GM18517 (cell line): ENCODE measurements at regions not wholly inside any gene's neighbourhood (a gene's known extent, or its start where the extent isn't known, plus 50 kb on each side); places are given as distances from the start of the nearest gene placed in this dataset.

Source experiments
- ATAC-seq: cut with Tn5 transposase; IDR thresholded peaks from one replicate; pipeline ENCODE4 v1.9.1; 2021; ENCODE audit warnings: mild to moderate bottlenecking, moderate library complexity; ENCODE audit not compliant: unreplicated experiment

DNA sequence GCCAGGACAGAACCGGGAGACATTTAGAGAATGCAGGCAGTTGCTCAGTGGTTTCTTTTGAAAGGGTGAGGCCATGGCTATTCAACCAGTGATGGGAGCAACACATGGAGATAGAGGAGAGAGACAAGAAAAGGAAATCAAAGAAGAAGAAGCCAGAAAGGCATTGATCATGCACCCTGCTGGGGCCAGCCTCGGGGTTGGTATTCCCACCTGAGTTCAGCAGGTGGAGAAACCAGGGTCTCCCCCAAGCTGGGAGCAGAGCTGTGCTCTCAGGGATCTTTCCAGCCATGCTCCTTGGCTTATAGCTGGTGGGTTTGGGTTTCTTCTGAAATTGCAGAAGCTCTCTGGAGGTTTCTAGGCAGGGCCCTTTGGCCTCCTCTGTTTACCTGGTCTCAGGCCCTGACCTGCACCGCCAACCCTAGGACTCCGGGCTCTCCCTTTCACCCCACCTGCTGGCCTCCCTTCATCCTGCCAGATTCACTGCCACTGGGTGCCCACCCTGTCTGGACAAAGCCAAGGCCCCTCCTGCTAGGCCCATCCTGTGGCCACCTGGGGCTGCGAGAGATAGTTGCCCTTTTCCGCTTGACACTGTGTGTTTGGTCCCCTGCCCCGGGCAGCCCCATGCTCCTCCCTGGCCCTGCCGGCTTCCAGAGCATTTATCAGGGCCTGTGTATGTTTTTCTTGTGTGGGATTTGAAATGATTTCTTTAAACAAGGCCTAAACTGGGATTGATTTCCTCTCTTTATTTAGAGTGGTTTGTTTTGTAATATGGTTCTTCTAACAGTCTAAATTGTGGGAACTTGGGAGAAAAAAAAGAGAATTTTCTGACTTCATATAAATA is 126.7 kb downstream of the DDX1 start:
- no peak for ATAC-seq

- ATAC-seq, result no peak
Observed at GRCh38 chr2:15718944-15719323, 127.3 kb downstream of the DDX1 start.

DNA sequence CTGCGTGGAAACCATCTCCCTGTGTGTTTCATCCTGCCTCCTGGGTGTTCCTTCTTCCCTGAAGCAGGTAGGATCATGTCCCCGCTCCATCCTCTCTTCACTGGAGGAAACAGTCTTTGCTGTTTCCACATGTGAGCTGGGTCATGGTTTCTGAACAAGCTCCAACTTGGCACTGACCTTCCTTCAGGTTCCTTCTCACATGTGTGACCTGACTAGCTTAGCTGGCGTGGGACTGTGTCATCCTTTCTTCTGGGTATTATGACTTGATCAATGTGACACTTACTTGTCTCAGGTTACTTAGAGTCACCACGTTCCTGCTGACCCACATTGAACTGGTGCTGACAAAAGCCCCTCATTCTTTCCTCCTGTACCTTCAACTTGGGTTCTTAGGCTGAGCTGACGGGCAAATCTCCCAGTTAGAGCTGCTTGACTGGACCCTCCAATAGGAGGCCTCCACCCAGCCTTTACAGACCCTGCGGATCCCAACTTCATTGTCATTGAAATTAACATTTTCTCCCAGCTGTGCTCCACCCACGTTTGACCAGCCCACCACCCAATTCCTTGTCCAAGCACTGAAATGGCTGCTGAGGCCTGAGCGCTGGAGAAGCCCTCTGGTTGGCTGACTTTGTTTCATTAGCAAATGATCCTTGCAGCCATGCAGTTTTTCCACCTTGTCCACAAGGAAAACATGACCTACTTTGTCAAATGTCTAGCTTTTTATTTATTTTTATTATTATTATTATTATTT is 128.1 kb downstream of the DDX1 start:
- no peak for ATAC-seq

DNA sequence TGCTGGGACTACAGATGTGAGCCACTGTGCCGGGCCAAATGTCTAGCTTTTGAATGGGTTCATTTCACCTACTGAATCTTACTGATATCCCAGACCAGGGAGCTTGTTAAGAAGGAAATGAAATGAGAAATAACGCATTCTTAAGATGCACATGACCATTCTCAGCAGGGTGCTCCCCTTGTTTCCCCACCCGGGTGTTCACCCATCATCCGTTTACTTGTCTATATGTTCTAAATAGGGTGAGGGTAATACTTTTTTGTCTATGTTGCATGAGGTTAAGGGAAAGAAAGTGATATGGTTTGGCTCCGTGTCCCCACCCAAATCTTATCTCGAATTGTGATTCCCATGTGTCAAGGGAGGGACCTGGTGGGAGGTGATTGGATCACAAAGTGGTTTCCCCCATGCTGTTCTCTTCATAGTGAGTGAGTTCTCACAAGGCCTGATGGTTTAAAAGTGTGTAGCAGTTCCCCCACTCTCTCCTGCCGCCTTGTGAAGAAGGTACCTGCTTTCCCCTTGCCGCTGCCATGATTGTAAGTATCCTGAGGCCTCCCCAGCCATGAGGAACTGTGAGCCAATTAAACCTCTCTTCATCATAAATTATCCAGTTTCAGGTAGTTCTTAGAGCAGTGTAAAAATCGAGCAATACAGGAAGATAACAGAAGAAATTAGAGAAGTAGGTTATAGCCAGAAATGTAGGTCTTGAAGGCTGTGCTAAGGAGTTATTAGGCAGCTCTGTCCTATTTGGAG is 129.1 kb downstream of the DDX1 start:
- no peak for ATAC-seq

GRCh38 chr2:15721411-15722067 is 129.9 kb downstream of the DDX1 start:
- no peak for ATAC-seq

DNA sequence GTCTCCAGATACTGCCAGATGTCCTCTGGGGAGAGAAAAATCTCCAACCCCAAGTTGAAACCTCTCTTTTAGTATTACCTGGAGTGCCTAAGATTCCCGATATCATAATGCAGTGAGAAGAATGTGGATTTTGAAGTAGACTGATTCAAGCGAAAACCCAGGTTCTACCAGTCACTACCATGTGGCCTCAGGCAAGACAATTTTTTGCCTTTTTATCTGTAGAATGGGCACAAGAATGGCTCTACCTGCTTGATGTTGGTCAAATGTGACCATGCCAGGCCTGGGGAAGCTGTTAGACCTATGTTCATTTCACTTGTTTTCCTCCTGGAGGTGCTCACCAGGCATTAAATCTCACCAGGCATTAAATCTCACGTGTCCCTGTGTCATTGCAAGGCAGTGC is 131.3 kb downstream of the DDX1 start:
- no peak for ATAC-seq

GRCh38 chr2:15724235-15724634 is 132.6 kb downstream of the DDX1 start:
- no peak for ATAC-seq

DNA sequence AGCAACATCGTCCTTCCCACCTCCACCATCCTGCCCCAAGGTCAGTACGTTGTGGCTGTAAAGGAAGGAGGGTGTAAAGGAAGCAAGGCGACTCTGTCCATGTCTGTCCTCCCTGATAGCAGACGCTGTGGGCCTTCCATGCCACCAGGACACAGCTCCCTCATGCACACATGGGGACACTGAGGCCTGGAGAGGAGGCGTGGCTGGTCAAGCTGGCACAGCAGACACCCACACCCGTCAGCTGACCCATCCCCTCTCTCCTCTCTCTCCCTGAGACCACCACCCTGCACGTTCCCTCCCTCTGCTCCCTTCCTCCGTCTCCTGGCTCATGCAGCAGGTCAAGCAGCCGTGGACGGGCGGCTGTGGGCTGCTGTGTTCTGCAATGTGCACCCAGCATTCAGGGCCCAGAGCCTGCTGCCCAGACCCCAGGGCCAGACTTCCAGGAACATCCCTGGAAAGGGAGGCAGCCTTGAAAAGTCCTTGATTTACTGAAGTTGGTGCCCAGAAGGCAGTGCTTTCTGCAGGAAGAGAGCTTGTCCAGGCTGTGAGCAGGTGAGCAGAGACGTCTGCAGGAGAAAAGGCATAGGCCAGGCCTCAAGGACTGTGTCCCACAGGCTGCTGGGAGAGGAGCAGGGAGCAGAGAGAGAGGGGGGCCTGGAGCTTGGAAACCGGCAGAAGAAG is 133.6 kb downstream of the DDX1 start:
- ATAC-seq, result no peak

GRCh38 chr2:15725782-15726112 is 134.1 kb downstream of the DDX1 start:
- ATAC-seq, result no peak

DNA sequence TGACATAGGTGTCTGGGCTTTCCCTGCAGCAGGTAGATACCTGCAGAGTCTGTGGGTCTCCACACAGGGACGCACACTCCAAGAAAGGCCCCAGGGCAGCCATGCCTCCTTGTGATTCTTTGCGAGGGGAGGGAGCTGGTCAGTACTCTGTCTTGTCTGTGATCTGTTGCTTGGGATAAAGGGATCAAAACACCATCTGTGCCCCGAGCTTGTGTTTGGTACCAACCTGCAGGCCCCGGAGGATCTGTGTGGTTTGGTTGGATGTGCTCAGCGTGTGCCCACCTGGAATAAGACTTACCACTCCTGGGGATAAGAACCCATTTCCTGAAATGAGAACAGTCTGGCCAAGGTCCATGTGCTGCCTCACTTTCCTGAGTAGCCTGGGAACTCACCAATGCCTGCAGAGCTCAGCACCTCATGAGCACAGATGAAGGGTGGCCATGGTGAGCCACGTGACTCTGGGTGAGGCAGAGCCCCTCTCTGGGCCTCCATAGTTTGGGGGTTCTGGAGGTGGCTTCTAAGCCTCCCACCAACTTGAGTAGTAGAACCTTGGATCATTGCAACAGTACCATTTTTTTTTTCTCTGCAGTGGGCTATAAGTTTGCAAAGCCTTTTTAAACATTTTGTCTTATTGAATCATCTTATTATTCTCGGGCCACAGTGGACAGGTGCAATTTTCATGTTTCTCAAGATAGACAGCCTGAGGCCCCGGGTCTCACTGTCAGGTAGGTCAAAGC is 134.8 kb downstream of the DDX1 start:
- ATAC-seq, result no peak

DNA sequence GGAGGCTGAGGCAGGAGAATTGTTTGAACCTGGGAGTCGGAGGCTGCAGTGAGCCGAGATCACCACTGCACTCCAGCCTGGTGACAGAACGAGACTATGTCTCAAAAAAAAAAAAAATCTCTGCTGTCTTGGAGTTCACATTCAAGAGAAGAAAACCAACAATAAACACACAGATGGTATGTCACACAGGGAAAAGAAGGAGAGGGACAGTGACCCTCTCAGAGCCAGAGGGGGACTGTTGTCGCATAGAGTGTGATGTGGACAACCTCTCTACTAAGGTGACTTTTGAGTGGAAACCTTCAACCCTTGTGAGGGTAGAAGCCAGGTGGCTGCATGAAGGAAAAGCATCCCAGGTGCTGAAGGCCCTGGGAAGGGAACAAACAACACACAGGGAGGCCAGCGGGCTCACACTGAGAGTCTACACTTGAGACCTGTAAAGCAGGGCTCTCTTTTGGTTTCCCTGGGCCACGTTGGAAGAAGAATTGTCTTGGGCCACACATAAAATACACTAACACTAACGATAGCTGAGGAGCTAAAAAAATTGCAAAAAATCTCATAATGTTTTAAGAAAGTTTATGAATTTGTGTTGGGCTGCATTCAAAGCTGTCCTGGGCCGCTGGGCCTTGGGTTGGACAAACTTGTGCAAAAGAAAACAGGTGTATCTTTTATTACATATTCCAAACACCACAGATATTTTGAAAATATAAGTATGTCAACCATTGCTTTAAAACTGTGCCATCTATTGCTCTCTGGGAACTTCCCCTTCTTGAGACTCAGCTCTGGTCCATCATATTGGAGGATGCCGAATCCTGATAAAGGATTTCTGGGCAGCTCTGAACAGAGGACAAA is 136.0 kb downstream of the DDX1 start:
- no peak for ATAC-seq

- ATAC-seq, result no peak
Observed at GRCh38 chr2:15728245-15728938, 136.7 kb downstream of the DDX1 start.

GRCh38 chr2:15729001-15729400 is 137.3 kb downstream of the DDX1 start:
- ATAC-seq, result no peak

- ATAC-seq, result no peak
Observed at GRCh38 chr2:15729709-15730544, 138.3 kb downstream of the DDX1 start.

DNA sequence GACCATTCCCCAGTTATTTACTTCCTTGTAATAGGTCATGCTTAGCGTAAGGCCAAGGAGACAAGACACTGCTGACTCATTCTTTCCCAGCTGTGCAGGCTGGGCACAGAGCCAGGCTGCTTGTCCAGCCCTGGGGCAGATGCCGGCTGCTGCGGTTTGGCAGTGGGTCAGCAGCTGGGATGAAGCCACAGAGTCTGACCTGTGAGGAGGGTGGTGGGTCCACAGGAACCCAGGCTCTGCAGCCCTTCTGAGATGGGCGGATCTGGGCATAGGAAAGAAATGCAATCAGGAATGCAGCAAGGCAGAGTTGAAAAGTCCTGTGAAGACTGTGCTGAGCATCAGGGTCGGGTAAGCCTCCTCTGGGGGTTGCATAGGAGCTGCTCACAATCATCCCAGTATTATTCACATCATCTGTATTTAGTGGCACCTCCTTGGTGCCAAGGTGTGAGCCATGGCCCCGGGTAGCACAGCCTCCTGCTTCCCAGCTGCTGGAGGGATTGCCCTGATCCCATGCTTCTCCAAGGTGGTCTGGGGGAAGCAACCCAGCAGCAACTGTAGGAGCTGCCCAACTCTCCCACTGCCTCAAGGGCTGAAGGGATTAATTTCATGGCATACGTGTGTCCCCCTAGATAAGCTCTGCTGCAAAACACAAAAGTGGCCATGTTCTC is 139.0 kb downstream of the DDX1 start:
- peak; percentile 54 for ATAC-seq

DNA sequence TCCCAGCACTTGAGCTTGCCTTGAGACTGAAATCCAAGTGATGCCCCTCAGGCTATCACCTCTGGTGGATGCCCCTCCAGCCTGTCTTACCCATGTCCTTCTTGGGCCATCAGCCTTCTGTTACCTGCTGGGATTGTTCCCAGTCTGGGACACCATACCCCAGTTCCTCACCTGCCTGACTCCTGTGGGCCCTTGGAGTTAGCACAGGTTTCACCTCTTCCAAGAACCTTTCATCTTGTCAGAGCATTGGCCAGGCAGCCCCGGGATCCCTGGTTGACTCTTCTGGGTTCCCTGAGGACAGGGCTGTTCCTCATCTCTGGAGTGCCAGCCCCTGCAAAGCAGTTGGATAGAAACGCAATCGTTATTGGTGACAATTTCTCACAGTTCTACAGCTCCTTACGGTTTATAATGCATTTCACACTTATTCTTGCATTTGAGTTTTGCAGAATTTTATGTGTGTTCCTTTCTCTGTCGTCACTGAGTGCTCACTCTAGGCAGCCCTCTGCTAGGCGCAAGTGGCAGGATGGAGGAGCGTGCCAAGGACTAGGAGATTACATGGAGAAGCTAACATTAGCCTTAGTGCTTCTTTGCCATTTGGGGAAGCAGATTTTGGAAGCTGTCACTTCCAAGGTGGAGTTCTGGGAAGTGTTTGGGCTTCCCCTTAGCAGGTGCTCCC is 139.7 kb downstream of the DDX1 start:
- no peak for ATAC-seq

- peak; percentile 5 for ATAC-seq
Observed at GRCh38 chr2:15731889-15732271, 140.2 kb downstream of the DDX1 start.
